ENCODE measurements at regions not wholly inside any gene's neighbourhood (a gene's known extent, or its start where the extent isn't known, plus 50 kb on each side); places are given as distances from the start of the nearest gene placed in this dataset.

DNA sequence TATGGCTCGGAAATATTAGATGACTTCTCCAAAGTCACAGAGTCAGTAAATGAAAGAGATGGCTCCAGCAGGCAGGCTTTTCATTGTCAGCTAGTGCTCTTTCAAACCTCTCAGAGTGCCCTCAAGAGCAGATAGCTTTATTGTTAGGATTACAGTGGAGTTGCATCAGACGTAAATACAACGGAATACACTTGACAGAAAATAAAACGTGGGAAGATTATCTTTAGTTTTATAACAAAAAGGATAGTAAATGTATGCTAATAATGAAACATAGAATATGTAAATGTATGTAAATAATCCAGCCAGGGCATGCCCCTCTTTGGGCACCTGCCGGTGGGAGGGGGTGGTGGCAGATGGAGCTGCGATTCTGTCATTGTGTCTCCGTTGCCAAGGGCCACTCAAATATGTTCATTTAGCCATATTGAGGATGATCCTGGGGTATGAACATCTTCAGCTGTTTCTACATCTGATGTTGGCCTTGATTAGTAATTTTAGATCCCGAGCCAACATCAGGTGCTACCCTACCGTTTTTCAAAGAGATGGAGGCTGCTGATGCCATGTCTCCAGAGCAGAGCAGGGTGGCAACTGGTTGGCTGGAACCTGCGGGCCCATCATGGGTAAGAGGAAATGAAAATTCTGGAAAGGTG, 358.3 kb upstream of the SULF2 start:
- TF ChIP-seq, protein P1, sequence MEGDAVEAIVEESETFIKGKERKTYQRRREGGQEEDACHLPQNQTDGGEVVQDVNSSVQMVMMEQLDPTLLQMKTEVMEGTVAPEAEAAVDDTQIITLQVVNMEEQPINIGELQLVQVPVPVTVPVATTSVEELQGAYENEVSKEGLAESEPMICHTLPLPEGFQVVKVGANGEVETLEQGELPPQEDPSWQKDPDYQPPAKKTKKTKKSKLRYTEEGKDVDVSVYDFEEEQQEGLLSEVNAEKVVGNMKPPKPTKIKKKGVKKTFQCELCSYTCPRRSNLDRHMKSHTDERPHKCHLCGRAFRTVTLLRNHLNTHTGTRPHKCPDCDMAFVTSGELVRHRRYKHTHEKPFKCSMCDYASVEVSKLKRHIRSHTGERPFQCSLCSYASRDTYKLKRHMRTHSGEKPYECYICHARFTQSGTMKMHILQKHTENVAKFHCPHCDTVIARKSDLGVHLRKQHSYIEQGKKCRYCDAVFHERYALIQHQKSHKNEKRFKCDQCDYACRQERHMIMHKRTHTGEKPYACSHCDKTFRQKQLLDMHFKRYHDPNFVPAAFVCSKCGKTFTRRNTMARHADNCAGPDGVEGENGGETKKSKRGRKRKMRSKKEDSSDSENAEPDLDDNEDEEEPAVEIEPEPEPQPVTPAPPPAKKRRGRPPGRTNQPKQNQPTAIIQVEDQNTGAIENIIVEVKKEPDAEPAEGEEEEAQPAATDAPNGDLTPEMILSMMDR (conservative IDR thresholded peaks at IDR 0.05; ENCODE audit: low read depth, low read length), result no peak
- no peak for TF ChIP-seq EZH2 (IDR thresholded peaks at IDR 0.05; ENCODE audit: borderline replicate concordance, low read depth, low read length, poor library complexity, severe bottlenecking)

Data from A673 (cell line).